Nephron progenitor cell (in vitro differentiated cells): ENCODE measurements at regions not wholly inside any gene's neighbourhood (a gene's known extent, or its start where the extent isn't known, plus 50 kb on each side); places are given as distances from the start of the nearest gene placed in this dataset.

Experiments
- DNase-seq: peaks from one replicate; pipeline ENCODE4 v3.0.0; 2021
- H3K27ac Mint-ChIP-seq: 2 replicates; pipeline ENCODE4 v1.8.0; 2021; ENCODE audit warnings: mild to moderate bottlenecking, moderate library complexity, mixed read lengths
- H3K27me3 Mint-ChIP-seq: 2 replicates; pipeline ENCODE4 v1.8.0; 2021; ENCODE audit warnings: mild to moderate bottlenecking, low read depth, mixed read lengths; ENCODE audit not compliant: poor library complexity
- H3K36me3 Mint-ChIP-seq: 2 replicates; pipeline ENCODE4 v1.8.0; 2021; ENCODE audit warnings: low read depth, mixed read lengths
- H3K4me1 Mint-ChIP-seq: 2 replicates; pipeline ENCODE4 v1.8.0; 2021; ENCODE audit warnings: mixed read lengths
- H3K4me3 Mint-ChIP-seq: 2 replicates; pipeline ENCODE4 v1.8.0; 2021; ENCODE audit warnings: mild to moderate bottlenecking, moderate library complexity, mixed read lengths
- H3K9me3 Mint-ChIP-seq: 2 replicates; pipeline ENCODE4 v1.8.0; 2021; ENCODE audit warnings: mild to moderate bottlenecking, moderate library complexity, mixed read lengths
- CTCF ChIP-seq: fragments of 200-600 bp; sonication (generic); IDR thresholded peaks from 2 replicates; pipeline ENCODE4 v1.5.0; 2021; ENCODE audit warnings: antibody characterized with exemption

GRCh38 chr17:69874175-69874670 is 200.8 kb upstream of the KCNJ16 start:
- peaks cover 10% of the 10 kb centered on the region for H3K9me3 Mint-ChIP-seq
- TF ChIP-seq CTCF, result no peak
- H3K27ac Mint-ChIP-seq, result no peak overlapping the region
- H3K36me3 Mint-ChIP-seq, result no peaks in the 10 kb centered on the region
- no peak overlapping the region for H3K4me3 Mint-ChIP-seq
- H3K27me3 Mint-ChIP-seq, result peaks cover 4% of the 10 kb centered on the region
- no peak for DNase-seq
- peaks cover 16% of the 10 kb centered on the region for H3K4me1 Mint-ChIP-seq

- peaks cover 10% of the 10 kb centered on the region for H3K9me3 Mint-ChIP-seq
- TF ChIP-seq CTCF, result no peak
- H3K27me3 Mint-ChIP-seq, result peaks cover 4% of the 10 kb centered on the region
- no peak overlapping the region for H3K27ac Mint-ChIP-seq
- no peak overlapping the region for H3K4me3 Mint-ChIP-seq
- DNase-seq, result no peak
- no peaks in the 10 kb centered on the region for H3K36me3 Mint-ChIP-seq
- H3K4me1 Mint-ChIP-seq, result peaks cover 3% of the 10 kb centered on the region
Measured at GRCh38 chr17:69876757-69877156, 198.3 kb upstream of the KCNJ16 start.

- H3K27ac Mint-ChIP-seq, result no peak overlapping the region
Measured at GRCh38 chr17:69878661-69879060, 196.4 kb upstream of the KCNJ16 start.

GRCh38 chr17:69879576-69879975 is 195.4 kb upstream of the KCNJ16 start:
- no peak for DNase-seq
- H3K9me3 Mint-ChIP-seq, result peaks cover 10% of the 10 kb centered on the region
- peaks cover 4% of the 10 kb centered on the region for H3K27me3 Mint-ChIP-seq
- H3K4me1 Mint-ChIP-seq, result no peaks in the 10 kb centered on the region
- H3K27ac Mint-ChIP-seq, result no peak overlapping the region
- TF ChIP-seq CTCF, result no peak
- no peaks in the 10 kb centered on the region for H3K36me3 Mint-ChIP-seq
- H3K4me3 Mint-ChIP-seq, result no peak overlapping the region

More at GRCh38 chr17:69878661-69879060, 196.4 kb upstream of the KCNJ16 start:
- H3K4me3 Mint-ChIP-seq, result no peak overlapping the region
- peaks cover 10% of the 10 kb centered on the region for H3K9me3 Mint-ChIP-seq
- H3K4me1 Mint-ChIP-seq, result no peaks in the 10 kb centered on the region
- TF ChIP-seq CTCF, result no peak
- DNase-seq, result no peak
- no peaks in the 10 kb centered on the region for H3K36me3 Mint-ChIP-seq
- peaks cover 4% of the 10 kb centered on the region for H3K27me3 Mint-ChIP-seq

DNA sequence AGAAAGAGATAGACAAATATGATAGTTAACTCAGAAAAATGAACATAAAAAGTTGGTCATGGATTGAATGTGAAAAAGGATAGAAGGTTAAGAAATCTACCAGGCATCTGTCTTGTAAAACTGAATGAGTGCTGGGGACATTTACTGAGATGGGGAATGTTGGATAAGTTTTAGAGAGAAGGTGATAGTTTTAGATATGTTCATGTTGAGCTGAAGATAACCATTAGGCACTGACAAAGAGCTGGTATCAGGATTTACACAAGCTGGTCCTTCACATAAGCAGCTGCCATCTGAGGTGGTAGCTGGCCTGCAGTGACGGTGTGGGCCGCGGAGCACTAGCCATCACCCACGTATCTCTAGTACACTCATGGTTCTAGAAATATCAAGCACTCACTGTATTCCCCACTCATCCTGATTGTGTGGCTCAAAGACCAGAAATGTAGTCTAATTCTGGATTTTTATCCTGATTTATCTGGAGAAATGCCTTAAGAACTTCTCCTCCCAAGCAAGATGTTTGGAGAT is 194.4 kb upstream of the KCNJ16 start:
- H3K27ac Mint-ChIP-seq, result no peak overlapping the region
- no peaks in the 10 kb centered on the region for H3K36me3 Mint-ChIP-seq
- no peak for DNase-seq
- no peaks in the 10 kb centered on the region for H3K4me1 Mint-ChIP-seq
- H3K9me3 Mint-ChIP-seq, result peaks cover 10% of the 10 kb centered on the region
- TF ChIP-seq CTCF, result no peak
- no peak overlapping the region for H3K4me3 Mint-ChIP-seq
- peaks cover 4% of the 10 kb centered on the region for H3K27me3 Mint-ChIP-seq

DNA sequence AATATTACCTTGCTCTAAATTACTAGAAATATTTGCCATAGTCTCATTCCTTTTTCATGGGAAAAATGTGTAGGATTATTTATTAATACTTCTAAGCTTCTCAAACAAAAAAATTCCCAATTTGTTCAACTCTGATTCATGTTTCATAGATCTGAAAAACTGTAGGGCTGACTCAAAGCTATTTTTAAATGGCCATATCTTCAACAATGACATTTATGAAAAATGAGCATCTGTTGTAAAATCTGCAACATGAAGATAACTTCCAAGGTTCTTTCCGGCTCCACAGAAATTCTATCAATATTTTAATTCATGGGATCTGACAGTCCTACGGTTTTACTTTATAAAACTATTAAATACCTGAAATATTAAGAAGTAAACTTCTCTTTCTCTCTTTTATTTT is 192.7 kb upstream of the KCNJ16 start:
- H3K4me3 Mint-ChIP-seq, result no peak overlapping the region
- no peak for TF ChIP-seq CTCF
- H3K27me3 Mint-ChIP-seq, result peaks cover 8% of the 10 kb centered on the region
- peaks cover 6% of the 10 kb centered on the region for H3K9me3 Mint-ChIP-seq
- DNase-seq, result no peak
- H3K36me3 Mint-ChIP-seq, result no peaks in the 10 kb centered on the region
- no peaks in the 10 kb centered on the region for H3K4me1 Mint-ChIP-seq
- H3K27ac Mint-ChIP-seq, result no peak overlapping the region
